Neuronal stem cell (in vitro differentiated cells): ENCODE measurements at regions not wholly inside any gene's neighbourhood (a gene's known extent, or its start where the extent isn't known, plus 50 kb on each side); places are given as distances from the start of the nearest gene placed in this dataset.
"Not testable (repeated sequence)": the region's sequence is repeated elsewhere in the genome, so short reads cannot be mapped to it uniquely, and the experiment has no call there.

Source experiments
- DNase-seq: peaks from one replicate; pipeline ENCODE4 v3.0.0-alpha.2; 2013; ENCODE audit warnings: low spot score
- H2AFZ ChIP-seq: one replicate; pipeline ENCODE4 v1.6.1; 2013; ENCODE audit warnings: mild to moderate bottlenecking, low read length, inconsistent platforms
- H2AK5ac ChIP-seq: 2 replicates; pipeline ENCODE4 v1.6.1; 2013; ENCODE audit warnings: low read depth, mild to moderate bottlenecking, inconsistent platforms, low read length, moderate library complexity, mixed read lengths
- H2BK120ac ChIP-seq: 2 replicates; pipeline ENCODE4 v1.6.1; 2013; ENCODE audit warnings: low read depth, mild to moderate bottlenecking, inconsistent platforms, low read length, moderate library complexity, mixed read lengths
- H2BK12ac ChIP-seq: one replicate; pipeline ENCODE4 v1.6.1; 2013; ENCODE audit warnings: low read length, inconsistent platforms
- H2BK15ac ChIP-seq: 2 replicates; pipeline ENCODE4 v1.6.1; 2013; ENCODE audit warnings: mild to moderate bottlenecking, low read length, inconsistent platforms, mixed read lengths
- H2BK5ac ChIP-seq: one replicate; pipeline ENCODE4 v1.6.1; 2013; ENCODE audit warnings: inconsistent platforms, mild to moderate bottlenecking, low read length, moderate library complexity
- H3K14ac ChIP-seq: one replicate; pipeline ENCODE4 v1.6.1; 2013; ENCODE audit warnings: low read length, inconsistent platforms
- H3K18ac ChIP-seq: 2 replicates; pipeline ENCODE4 v1.6.1; 2013; ENCODE audit warnings: low read length, inconsistent platforms
- H3K23ac ChIP-seq: 2 replicates; pipeline ENCODE4 v1.6.1; 2013; ENCODE audit warnings: low read depth, mild to moderate bottlenecking, mixed read lengths, low read length, inconsistent platforms; ENCODE audit not compliant: poor library complexity
- H3K27ac ChIP-seq: replicated peaks from 3 replicates; pipeline ENCODE4 v1.5.1; 2013; ENCODE audit warnings: low read length, inconsistent platforms
- H3K27me3 ChIP-seq, 3 experiments: 2 replicates each; pipeline ENCODE4 v1.6.1; 2013; ENCODE audit warnings: low read length in 3 of 3, mild to moderate bottlenecking in 2 of 3, inconsistent platforms in 1 of 3, low read depth in 1 of 3, mixed read lengths in 1 of 3, moderate library complexity in 1 of 3; ENCODE audit not compliant: control insufficient read depth in 3 of 3, insufficient read depth in 3 of 3
- H3K36me3 ChIP-seq, 2 donors: replicated peaks in 1 of 2; 2 replicates each; pipeline ENCODE4 v1.6.1; 2013; ENCODE audit warnings: low read length in 2 of 2; ENCODE audit not compliant: control insufficient read depth in 2 of 2, insufficient read depth in 2 of 2
- H3K4ac ChIP-seq: 2 replicates; pipeline ENCODE4 v1.6.1; 2013; ENCODE audit warnings: inconsistent platforms, mild to moderate bottlenecking, low read length, moderate library complexity
- H3K4me1 ChIP-seq, 2 donors: 1 replicate in 1 of 2; 2 replicates in 1 of 2; pipeline ENCODE4 v1.6.1; 2013; ENCODE audit warnings: low read length in 2 of 2, low read depth in 1 of 2; ENCODE audit not compliant: control insufficient read depth in 2 of 2, insufficient read depth in 1 of 2
- H3K4me2 ChIP-seq: one replicate; pipeline ENCODE4 v1.6.1; 2013; ENCODE audit warnings: mild to moderate bottlenecking, low read length, inconsistent platforms; ENCODE audit not compliant: insufficient read depth, poor library complexity, severe bottlenecking
- H3K4me3 ChIP-seq, 2 donors: 2 replicates each; pipeline ENCODE4 v1.5.1; 2013; ENCODE audit warnings: low read length in 2 of 2, mild to moderate bottlenecking in 2 of 2, inconsistent platforms in 1 of 2, moderate library complexity in 1 of 2
- H3K79me1 ChIP-seq: one replicate; pipeline ENCODE4 v1.6.1; 2013; ENCODE audit warnings: low read depth, mild to moderate bottlenecking, inconsistent platforms, low read length, moderate library complexity
- H3K9ac ChIP-seq: one replicate; pipeline ENCODE4 v1.6.1; 2013; ENCODE audit warnings: mild to moderate bottlenecking, low read depth, low read length, inconsistent platforms; ENCODE audit not compliant: poor library complexity
- H3K9me3 ChIP-seq, 2 donors: replicated peaks in 1 of 2; 2 replicates each; pipeline versions ENCODE3 to v1.6.1; 2013; ENCODE audit warnings: low read length in 2 of 2, mild to moderate bottlenecking in 2 of 2, inconsistent platforms in 1 of 2, low read depth in 1 of 2, mixed read lengths in 1 of 2, moderate library complexity in 1 of 2; ENCODE audit not compliant: control insufficient read depth in 2 of 2, insufficient read depth in 1 of 2
- H4K8ac ChIP-seq: one replicate; pipeline ENCODE4 v1.6.1; 2013; ENCODE audit warnings: low read depth, mild to moderate bottlenecking, inconsistent platforms, low read length, moderate library complexity
- H4K91ac ChIP-seq: one replicate; pipeline ENCODE4 v1.6.1; 2013; ENCODE audit warnings: low read length, low read depth, mild to moderate bottlenecking, inconsistent platforms; ENCODE audit not compliant: poor library complexity
- WGBS, 2 donors: extraction: QIAGEN DNeasy Blood & Tissue Kit; methylation state at CpG; one replicate each; pipeline ENCODE4 v1.1.7; 2013; ENCODE audit warnings: missing lambda C conversion rate in 2 of 2, mixed read lengths in 1 of 2; ENCODE audit not compliant: insufficient read length in 2 of 2, insufficient replicate concordance in 1 of 2; ENCODE audit errors: extremely low coverage in 2 of 2; 5-methylcytosine and 5-hydroxymethylcytosine counted together

- Histone ChIP-seq H3K4me2 (no peak overlapping the region), H3K27me3 (no peaks in the 10 kb centered on the region), H2AFZ (no peak overlapping the region), H3K18ac (no peak overlapping the region), H4K91ac (no peak overlapping the region), H3K23ac (no peak overlapping the region), H3K4me1 (no peaks in the 10 kb centered on the region), H3K79me1 (no peaks in the 10 kb centered on the region), H3K36me3 (no peaks in the 10 kb centered on the region), H3K9ac (no peak overlapping the region), H3K14ac (no peak overlapping the region), H2BK120ac (no peak overlapping the region), H2BK5ac (no peak overlapping the region), H2AK5ac (no peak overlapping the region), H3K27ac (no peak overlapping the region), H4K8ac (no peak overlapping the region), H3K4me3 (no peak overlapping the region), H2BK12ac (no peak overlapping the region), H3K9me3 (no peaks in the 10 kb centered on the region), H2BK15ac (no peak overlapping the region), H3K4ac (no peak overlapping the region)
- no peak for DNase-seq
- no CpG with 5 or more reads among the region's 1 CpG for WGBS, 2 donors
These were observed 289.0 kb downstream of the HNRNPD start for GRCh38 chr4:82084747-82085146.

GRCh38 chr4:82077471-82077995 lies 296.3 kb downstream of the HNRNPD start:
- not testable (repeated sequence) for H2AFZ ChIP-seq, H2BK12ac ChIP-seq, H3K14ac ChIP-seq, H3K23ac ChIP-seq, H3K27ac ChIP-seq, H3K36me3 ChIP-seq, H3K4ac ChIP-seq, H3K79me1 ChIP-seq, H2BK120ac ChIP-seq, H3K18ac ChIP-seq, H3K4me2 ChIP-seq, H2BK5ac ChIP-seq, H2AK5ac ChIP-seq, H3K9me3 ChIP-seq, H3K4me3 ChIP-seq, H3K4me1 ChIP-seq, H4K8ac ChIP-seq, H2BK15ac ChIP-seq, H3K27me3 ChIP-seq, H3K9ac ChIP-seq, DNase-seq, H4K91ac ChIP-seq
- no CpG with 5 or more reads among the region's 31 CpGs for WGBS, 2 donors

- Histone ChIP-seq H3K9me3 (no peaks in the 10 kb centered on the region), H3K27me3 (no peaks in the 10 kb centered on the region), H2AFZ (no peak overlapping the region), H2BK5ac (no peak overlapping the region), H2AK5ac (no peak overlapping the region), H3K4me2 (no peak overlapping the region), H4K91ac (no peak overlapping the region), H3K18ac (no peak overlapping the region), H2BK12ac (no peak overlapping the region), H3K4ac (no peak overlapping the region), H3K4me1 (no peaks in the 10 kb centered on the region), H3K23ac (no peak overlapping the region), H3K4me3 (no peak overlapping the region), H2BK120ac (no peak overlapping the region), H3K14ac (no peak overlapping the region), H3K79me1 (no peaks in the 10 kb centered on the region), H3K27ac (no peak overlapping the region), H2BK15ac (no peak overlapping the region), H3K36me3 (no peaks in the 10 kb centered on the region), H3K9ac (no peak overlapping the region), H4K8ac (no peak overlapping the region)
- DNase-seq, result no peak
- WGBS, 2 donors, result 13% methylated on average over 1 of the region's 8 CpGs; no CpG with 5 or more reads in 1 of the 2 donors
These were observed 297.0 kb downstream of the HNRNPD start for GRCh38 chr4:82076809-82077208.

GRCh38 chr4:82076359-82076758 lies 297.4 kb downstream of the HNRNPD start:
- H2BK120ac ChIP-seq, result no peak overlapping the region
- DNase-seq, result no peak
- no peak overlapping the region for H3K18ac ChIP-seq
- no peak overlapping the region for H4K8ac ChIP-seq
- H3K23ac ChIP-seq, result no peak overlapping the region
- no peaks in the 10 kb centered on the region for H3K9me3 ChIP-seq
- H3K4me2 ChIP-seq, result no peak overlapping the region
- no peaks in the 10 kb centered on the region for H3K27me3 ChIP-seq
- no peak overlapping the region for H2AK5ac ChIP-seq
- no peak overlapping the region for H3K9ac ChIP-seq
- H3K36me3 ChIP-seq, result no peaks in the 10 kb centered on the region
- no peak overlapping the region for H3K14ac ChIP-seq
- WGBS, 2 donors, result no CpG with 5 or more reads among the region's 1 CpG
- no peak overlapping the region for H4K91ac ChIP-seq
- H3K27ac ChIP-seq, result no peak overlapping the region
- no peak overlapping the region for H2BK12ac ChIP-seq
- no peak overlapping the region for H3K4me3 ChIP-seq
- no peak overlapping the region for H2BK15ac ChIP-seq
- H3K4ac ChIP-seq, result no peak overlapping the region
- no peak overlapping the region for H2AFZ ChIP-seq
- H3K4me1 ChIP-seq, result no peaks in the 10 kb centered on the region
- H2BK5ac ChIP-seq, result no peak overlapping the region
- H3K79me1 ChIP-seq, result no peaks in the 10 kb centered on the region
